HUDEP-2 (cell line): ENCODE measurements at regions not wholly inside any gene's neighbourhood (a gene's known extent, or its start where the extent isn't known, plus 50 kb on each side); places are given as distances from the start of the nearest gene placed in this dataset.
A peak's percentile ranks its signal among the peaks of the same experiment; 100 is the strongest.

ENCODE experiments used
- DNase-seq, 76 experiments: peaks; one replicate each; lab custom pipeline; 2025; ENCODE audit not compliant: unreplicated experiment in 76 of 76; lab: John Stamatoyannopoulos, UW

DNA sequence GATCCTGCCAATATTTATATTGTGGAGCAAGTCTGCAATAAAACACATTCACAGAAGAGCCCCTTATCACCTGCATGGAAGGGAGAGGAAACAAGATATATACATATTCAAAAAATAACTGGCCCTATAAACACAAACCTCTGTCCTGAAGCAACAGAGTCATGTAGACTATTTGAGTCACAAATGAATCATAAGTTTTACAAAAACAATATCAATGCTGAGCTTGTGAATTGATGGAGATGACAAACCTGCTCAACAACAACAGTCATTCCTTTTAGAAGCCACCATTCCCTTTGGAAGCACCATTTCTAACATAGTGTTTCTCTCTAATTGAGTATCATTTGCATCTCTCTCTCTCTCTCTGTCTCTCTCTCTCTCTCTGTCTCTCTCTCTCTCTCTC lies 313.9 kb downstream of the MID1IP1 start:
- DNase-seq, result no peak

DNA sequence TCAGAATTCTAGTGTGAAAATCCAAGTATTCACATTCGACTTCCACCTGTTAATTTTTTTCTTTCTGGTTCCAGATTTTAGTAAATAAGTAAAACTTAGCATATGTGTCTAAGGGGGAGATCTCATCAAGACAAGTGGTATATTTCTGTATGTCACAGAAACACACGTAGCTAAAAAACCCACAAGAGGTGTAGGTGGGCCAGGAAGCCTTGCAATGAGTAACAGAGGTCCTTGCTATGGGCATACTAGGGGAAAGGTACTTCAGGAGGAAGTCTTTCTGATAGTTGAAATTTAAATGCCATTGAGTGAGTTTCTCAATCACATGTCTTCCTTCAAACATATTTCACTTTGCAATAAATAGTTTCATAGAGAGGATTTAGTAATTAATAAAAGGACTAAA lies 315.8 kb downstream of the MID1IP1 start:
- DNase-seq, result no peak

DNA sequence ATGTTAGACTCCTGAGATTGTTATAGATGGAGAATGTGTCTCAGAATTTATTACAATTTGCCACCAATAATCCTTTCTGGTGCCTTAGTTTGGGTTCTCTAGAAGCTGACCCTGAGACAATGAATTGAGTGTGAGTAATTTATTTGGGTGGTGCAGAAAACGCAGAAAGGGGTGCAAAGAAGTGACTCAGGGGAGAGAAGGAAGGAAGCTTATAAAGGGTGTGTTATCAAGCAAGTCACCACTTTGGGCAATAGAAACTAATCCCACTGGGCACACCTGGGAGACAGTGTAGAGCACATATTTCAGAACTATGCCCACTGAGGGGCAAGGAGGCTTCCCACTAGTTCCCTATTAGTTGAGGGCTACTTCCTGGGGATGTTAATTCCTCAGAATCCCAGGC lies 320.6 kb downstream of the MID1IP1 start:
- DNase-seq, result no peak

DNA sequence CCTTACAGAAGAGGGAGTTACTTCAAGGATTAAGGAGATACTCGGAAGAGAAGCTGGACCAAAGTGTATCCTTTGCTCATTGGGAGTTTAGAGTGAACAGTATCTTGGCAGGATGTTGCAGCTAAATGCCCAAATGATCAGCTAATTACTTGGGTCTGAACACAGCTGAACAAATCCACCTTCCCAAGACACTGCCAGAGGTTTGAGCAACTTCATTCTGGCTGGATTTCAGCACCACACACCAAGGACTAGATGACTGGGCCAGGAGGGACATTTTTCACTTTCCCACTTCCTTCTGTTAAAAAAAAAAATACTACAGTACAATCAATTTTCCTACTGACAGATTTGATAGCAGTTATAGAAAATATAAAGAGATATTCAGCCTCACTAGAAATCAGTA lies 324.6 kb downstream of the MID1IP1 start:
- DNase-seq, result no peak

DNA sequence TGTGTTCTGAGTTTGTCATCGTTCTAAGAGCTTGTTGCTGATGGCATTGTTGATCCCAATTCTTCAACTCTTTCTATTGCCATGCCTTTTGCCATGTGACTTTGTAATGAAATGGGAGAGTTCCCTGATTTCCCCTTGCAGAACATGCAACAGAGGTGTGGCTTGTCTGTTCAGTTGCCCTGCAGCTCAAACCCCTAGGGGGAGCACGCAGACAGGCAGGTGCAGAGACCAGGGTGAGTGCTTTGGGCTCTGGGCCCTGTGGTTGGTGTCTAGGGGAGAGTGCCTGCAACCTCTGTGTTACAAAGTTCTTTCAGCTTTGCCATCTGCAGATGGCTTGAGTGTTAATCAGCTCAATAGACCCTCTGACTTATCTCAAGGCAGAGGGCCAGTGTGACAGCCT lies 332.7 kb downstream of the MID1IP1 start:
- peak in 28 of 76 experiments; percentile 0 to 28 (median 6) for DNase-seq

DNA sequence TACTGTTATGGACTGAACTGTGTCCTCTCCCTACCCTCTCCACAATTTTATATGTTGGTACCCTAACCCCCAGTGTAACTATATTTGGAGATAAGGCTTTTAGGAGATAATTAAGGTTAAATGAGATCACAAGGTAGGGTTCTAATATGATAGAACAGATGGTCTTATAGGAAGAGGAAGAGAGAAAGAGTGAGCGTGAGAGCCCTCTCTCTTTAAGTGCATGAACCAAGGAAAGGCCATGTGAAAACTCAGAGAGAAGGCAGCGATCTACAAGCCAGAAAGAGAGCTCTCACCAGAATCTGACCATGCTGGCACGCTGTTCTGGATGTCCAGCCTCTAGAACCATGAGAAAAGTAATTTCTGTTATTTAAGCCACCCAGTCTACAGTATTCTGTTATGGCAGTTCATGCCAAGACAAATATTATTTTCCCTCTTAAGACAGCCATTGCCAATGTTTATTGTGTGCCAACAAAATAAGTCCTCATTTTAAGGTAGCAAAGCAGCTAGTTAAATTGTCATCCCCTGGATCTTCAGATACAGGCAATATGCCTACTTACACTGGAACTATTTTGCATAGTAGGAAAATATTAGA lies 336.2 kb downstream of the MID1IP1 start:
- no peak for DNase-seq

DNA sequence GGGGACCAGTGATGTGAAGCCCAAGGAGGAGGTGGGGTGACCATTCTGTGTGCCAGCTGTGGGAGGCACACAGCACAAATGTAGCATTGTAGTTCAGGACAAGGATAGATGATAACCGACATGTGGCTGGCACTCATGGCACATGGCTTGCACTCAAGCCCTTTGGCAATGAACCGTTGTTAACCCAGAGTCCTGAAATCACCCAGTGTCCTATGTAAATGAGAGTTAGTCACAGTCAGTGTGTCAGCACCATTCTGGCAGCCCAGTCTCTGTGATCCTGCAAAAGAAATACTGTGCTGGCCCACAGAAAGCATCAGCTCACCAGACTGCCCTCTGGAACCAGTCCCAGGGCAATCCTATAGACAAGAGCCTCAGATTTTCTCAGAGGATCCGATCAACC lies 339.3 kb downstream of the MID1IP1 start:
- no peak for DNase-seq

DNA sequence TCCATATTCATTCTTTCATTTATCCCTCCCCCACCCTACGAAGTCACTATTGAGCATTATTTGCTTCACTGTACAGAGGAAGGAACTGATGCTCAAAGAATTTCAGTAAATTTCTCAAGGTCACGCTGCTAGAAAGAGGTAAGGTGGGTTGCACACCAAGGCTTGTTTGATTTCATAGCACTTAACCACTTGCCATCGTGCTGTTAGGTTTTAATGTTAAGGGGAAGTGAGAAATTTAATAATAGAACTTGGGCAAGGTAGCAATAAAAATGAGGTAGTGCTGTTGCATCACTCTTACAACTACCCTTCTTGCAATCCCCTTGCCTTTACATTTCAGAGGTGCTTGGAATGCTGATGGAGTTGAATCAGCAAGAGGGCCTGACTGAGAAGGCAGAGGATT lies 343.1 kb downstream of the MID1IP1 start:
- no peak for DNase-seq

DNA sequence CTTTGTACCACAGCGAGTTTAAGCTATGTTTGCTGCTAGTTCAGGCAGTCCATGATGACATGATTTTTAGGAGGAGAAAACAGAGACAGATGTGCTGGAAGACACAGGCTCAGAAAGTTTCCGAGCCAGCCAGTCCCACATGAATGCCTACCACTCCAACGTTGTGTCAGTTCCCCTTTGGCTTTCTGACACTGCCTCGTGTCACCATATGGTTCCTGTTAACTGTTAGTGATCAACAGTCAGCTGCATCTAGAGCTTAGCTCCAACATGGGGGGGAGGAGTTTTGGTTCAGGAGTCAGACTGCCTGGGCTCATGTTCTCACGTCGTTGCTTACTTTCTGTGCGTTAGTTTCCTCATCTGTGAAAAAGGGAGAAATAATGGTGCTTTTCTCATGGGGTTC lies 343.7 kb downstream of the MID1IP1 start:
- no peak for DNase-seq

DNA sequence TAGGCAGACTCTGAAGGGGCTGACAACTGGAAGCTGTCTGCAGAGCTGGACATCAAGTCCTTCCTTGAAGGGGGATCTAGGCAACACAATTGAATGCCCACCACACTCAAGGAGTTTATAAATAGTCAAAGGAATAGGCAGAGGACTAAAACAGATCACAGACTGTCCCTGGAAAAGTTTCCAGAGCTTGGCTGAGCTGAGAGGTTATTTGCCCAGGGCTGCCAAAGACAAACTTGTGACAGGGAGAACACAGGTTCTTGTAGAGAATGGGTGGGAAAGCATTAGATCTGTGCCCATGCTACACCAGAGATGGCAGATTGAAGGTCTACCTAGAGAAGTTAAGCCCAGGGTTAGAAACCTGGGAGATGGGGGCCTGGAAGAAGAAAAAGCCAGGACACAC lies 344.6 kb downstream of the MID1IP1 start:
- DNase-seq, result no peak

DNA sequence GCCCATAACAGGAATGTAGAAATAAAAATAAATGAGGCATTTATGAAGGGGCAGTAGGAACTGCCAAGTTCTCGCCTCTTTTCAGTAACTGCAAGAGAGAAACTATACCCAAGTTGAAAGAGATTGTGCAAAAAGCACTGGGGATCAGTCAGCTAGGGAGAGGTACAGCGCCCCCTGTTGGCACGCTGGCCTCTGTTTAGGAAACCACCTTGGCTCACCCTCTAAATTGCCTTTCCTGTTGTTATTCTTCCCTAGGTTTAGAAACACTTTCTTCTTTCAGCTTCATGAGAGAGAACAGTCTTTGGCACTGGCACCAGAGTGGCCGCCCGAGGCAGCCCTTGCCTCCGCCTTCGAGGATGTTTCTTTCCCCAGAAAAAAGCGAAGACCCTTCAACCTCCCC lies 348.5 kb downstream of the MID1IP1 start:
- peak in 53 of 76 experiments; percentile 0 to 52 (median 10) for DNase-seq

DNA sequence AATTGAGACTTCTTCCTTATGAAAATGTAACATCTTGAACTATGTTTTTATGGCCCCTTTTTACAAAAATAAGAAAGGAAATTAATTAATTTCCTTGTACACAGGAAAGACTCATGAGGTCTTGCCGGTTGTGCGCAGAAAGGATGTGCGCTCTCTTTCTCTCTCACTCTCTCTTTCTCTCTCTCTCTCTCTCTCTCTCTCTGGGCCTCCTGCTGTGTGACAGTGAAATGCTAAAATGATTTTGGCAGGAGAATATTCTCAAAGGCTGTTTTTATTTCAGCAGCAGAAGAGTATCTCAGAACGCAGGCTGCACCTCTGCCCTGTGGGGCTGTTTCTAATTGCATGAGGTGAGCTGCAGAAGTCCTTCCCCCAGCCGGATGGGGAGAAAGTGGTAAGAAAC lies 349.0 kb downstream of the MID1IP1 start:
- DNase-seq, result no peak

DNA sequence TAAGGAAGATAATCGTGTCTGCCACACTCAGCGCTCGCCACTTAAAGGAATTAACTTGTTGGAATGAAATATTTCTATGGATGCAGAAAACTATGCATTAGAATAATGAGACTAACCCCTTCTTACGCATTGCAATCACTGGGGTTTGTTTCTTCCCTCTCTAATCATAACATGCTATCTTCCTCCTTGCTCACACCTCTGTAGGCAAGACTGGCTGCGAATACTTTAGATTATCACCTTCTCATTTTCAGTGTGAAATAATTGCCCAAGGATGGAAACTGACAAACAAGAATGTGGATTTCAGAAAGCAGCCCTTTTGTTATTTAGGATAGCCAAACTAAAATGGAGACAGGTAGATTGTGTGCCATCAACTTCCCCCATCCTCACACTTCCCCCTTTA lies 349.4 kb downstream of the MID1IP1 start:
- no peak for DNase-seq

DNA sequence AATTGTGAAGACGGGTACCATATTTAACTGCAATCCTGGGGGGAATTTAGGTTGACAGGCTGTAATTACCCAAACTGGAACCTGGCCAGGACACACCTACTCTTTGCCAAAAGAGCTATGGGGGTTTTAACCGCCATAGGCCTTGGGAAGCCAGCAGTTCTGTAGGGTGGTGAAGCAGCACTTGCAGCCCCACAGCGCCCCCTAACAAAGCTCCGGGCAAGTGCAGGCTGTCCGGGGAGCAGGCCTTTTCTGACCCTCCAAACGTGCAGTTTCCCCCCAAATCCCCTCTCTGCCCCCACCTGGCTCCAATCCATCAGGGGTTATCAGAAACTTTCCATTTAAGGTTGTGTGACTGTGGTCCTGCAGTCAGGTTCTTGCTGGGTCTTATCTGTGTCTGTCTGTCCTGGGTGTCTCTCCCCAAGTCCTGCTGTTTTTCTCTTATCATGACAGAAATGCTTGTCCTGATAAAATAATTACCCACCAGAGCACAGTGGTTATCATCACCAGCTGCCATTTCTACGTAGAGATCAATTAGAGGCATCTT lies 350.9 kb downstream of the MID1IP1 start:
- DNase-seq, result peak in 75 of 76 experiments; percentile 16 to 91 (median 75)

DNA sequence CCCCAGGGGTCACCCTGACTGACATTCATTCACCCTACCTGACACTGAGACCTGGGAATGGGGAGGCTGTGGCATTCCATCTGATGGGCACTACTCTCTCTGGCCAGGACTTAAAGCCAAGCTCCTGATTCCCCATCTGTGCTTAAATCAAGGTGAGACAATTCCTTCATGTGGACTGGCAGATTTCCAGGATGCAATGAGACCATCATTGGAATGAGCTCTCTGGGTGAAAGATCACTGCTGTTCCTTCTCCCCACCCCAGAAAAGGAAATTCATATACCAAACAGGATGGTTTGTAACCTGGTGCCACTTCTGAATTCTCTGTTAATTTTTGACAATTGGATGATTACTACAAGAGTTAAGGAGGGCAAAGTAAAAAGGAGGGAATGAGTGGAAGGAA lies 354.8 kb downstream of the MID1IP1 start:
- DNase-seq, result no peak

DNA sequence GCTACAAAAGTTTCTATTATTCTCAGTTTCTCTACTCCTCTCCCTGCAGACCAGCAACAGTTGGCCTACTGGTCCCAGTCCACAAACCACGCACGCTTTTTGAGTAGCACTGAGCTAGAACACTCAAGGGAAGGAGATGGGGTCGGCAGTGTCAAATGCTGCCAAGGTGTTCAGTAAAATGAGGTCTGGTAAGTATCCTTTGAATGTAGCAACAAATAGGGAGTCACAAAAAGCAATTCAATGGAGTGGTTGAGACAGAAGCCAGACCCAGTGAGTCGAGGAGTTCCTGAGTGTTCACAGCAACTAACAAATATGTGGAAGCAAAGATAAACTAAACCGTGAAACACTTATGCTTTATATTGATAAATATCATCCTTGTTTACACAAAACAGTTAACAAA lies 355.7 kb downstream of the MID1IP1 start:
- no peak for DNase-seq

DNA sequence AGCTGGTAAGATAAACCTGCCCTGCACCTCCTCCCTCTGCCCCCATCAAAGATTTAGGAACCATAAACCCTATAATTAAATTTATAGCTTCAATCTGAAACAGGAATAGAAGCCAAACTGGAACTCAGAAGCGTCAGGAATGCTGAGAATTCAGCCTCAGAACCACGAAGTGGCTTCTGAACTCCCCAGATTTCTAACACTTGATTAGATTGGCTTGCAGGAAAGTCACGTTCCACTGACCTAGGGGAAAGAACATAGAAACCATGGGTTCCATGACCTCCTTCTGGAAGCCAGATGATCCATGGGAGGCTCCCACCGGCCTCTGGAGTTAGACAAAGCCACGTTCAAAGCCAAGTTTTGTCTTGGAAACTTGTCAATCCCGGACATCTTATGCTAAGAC lies 356.5 kb downstream of the MID1IP1 start:
- DNase-seq, result no peak

DNA sequence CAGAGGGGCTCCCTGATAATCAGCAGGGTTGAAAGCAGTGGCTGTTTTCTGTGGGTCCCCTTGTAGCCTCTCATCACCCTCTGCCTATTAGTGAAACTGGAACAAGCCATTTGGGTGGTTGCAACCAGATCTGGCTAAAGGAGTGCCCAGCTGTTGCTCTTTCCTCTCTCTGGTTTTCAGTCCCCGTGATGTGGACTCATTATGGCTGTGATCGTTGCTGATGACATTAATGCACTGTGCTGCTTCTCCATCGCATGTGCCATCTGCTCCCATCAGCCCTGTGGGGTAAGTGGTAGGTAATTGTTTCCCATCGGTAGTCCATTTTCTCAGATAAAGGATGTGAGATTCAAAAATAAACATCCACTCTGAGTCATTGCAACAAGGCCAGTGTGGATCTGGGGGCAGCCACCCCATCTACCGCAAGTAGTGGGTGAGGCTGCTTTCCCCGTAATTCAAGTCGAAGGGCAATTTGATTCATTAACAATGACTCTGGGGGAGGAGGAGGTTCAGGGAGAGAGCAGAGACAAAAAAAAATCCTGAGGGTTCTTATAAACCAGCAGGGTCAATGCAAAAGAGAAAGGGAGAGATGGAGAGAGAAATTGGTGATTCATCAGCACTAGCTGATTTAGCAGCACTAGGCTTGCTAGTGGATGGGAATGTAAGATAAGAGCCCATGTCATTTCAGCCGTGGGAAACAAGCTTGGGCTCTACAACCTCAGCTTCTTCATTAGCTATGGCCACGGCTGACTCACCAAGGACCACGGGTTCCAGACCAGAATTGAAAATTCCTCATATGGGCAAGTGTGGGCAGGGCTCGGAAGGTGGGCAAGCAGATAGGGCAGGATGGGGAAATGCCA lies 357.8 kb downstream of the MID1IP1 start:
- peak in 17 of 76 experiments; percentile 0 to 33 (median 2) for DNase-seq

DNA sequence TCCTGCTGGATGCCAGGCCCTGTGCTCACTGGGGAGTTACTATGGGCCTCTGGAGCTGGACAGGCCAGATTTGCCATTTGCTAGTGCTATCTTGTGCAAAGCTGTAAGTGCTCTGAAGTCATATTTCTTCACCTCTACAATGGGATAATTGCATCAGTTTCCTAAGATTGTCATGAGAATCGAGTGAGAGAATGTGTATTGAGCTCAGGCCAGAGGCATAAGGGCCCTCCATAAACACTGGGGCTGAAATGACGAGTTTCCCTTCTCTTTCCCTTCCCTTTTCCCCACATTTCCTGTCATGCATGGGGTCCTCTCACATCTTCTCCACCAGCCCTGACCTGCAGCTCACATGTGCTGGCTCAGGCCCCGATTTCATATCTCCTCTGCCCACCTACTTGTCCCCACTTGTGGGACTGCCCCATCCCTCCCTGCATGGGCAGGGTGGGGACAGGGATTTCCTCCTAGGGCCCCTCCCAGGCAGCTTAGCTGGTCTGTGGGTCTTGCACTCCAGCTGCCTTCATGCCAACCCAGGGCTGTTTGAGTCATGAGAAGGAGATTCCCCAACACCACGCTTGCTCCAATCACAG lies 358.8 kb downstream of the MID1IP1 start:
- DNase-seq, result no peak

DNA sequence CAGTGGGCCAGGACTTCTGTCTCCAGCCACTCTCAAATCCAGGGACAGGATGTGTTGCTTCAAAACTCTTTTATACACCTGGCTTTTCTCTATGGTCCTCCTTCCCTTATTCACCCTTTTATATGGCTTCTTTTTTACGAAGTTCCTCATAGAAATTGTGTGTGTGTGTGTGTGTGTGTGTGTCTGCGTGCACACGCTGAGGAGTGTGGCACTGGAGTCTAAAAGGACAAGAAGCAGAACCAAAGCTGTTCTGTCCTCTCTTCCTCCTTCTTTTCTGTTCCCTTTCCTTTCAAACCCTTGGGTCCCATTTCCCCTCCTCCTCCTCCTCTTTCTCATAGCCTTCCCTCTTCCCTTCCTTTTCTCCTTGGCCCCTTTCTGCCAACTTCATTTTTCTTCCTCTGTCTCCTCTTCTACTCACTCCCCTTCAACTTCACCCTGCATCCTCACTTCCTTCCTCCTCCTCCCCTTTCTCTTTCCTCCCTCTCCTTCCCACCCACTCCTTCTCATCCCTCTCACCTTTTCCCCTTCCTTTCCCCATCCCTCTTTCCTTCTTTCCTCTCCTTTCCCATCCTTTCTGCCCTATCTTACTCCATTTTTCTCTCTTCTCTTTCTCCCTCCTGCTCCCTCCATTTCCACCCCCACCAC lies 360.5 kb downstream of the MID1IP1 start:
- no peak for DNase-seq

DNA sequence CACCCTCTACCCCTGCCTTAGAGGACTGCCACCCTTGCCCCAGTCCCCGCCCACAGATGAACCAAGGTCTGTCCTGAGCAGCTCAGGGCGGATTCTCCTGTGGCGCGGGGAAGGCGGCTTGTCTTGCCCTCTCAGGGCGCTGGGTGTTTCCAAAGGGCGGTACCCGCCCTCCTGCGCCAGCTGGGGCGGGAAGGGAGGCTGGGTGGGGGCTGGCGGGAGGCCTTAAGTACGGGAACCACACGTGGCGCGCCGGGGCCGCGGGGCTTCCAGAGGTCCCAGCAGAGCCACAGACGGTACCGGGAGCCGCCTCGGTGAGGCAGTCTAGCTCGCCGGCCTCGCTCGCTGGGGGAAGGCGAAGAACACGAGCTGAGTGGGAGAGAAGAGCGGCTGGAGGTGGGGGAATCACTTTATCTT lies 361.1 kb downstream of the MID1IP1 start:
- peak in 58 of 76 experiments; percentile 0 to 69 (median 33) for DNase-seq
